HG02973 (cell line): ENCODE measurements at regions not wholly inside any gene's neighbourhood (a gene's known extent, or its start where the extent isn't known, plus 50 kb on each side); places are given as distances from the start of the nearest gene placed in this dataset.
"Not testable (repeated sequence)": the region's sequence is repeated elsewhere in the genome, so short reads cannot be mapped to it uniquely, and the experiment has no call there.

Experiments
- ATAC-seq: cut with Tn5 transposase; IDR thresholded peaks from one replicate; pipeline ENCODE4 v1.9.1; 2021; ENCODE audit warnings: moderate library complexity; ENCODE audit not compliant: unreplicated experiment

DNA sequence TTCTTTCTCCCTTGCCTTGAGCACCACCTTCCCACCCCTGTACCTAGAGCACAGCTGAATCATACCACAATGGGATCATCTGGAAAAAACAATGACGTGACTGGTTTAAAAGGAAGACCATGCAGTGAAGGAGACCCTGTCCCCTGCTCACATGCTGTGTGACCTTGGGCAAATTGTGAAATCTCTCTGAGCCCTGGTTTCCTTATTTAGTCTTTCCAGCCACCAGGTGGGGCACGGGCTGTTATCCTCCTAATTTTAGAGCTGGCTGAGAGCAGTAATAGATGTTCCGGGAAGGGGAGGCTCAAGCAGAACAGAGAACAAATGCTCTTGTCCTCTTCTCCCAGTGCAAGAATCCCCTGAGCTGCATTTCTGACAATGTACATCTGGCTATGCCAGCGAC is 198.3 kb downstream of the RPS24 start:
- no peak for ATAC-seq

DNA sequence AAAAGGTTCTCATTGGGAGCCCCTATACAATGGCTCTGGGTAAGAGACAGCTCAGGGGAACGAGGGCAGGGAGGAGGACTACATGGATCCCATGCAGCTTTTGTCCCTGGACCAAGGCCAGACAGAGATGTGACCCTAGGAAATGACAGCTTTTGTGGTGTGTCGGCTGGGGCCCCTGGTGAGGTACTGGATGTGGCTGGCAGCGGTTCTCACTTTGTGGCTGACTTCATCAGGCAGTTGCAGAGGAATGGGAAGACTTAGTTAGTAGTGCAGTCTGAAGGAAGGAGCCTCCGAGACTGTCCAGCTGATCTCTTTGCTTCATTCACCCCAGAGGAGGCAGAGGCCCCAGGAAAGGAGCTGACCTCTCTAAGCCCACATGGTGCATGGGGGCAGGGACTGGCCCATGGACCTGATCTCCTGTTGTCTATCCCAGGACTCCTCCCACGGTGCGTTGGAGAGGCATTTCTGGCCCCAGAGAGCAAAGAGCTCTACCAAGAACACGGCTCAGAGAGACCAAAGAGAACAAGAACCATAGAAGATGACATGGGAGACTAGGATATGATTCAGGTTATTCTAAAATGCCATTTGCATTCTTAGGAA is 202.9 kb downstream of the RPS24 start:
- no peak for ATAC-seq

DNA sequence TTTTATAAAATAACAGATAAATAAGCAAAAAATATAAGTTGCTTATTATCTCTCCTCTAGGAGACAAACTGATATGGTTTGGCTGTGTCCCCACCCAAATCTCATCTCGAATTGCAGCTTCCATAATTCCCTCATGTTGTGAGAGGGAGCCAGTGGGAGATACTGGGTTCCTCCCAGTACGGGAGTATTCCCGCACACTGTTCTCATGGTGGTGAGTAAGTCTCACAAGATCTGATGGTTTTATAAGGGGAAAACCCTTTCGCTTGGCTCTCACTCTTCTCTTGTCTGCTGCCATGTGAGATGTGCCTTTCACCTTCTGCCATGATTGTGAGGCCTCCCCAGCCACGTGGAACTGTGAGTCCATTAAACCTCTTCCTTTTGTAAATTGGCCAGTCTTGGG is 204.3 kb downstream of the RPS24 start:
- not testable (repeated sequence) for ATAC-seq

DNA sequence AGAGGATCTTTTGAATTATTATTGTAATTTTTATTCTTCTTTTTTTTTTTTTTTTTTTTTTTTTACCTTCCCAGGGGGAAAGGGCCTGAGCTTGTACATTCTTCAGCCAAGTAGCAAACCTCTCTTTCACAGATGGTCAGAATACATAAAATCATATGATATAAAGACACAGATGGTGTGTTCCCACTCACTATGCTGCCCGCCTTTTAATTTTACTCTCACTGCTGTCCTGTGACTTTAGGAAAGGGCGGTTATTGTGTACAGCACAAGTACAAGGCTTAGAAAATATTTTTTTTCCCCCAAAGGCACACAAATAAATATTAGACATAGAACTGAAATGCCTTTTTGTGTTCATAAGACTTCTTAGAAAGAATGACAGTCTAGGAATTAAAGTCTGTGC is 213.6 kb downstream of the RPS24 start:
- ATAC-seq: no peak

DNA sequence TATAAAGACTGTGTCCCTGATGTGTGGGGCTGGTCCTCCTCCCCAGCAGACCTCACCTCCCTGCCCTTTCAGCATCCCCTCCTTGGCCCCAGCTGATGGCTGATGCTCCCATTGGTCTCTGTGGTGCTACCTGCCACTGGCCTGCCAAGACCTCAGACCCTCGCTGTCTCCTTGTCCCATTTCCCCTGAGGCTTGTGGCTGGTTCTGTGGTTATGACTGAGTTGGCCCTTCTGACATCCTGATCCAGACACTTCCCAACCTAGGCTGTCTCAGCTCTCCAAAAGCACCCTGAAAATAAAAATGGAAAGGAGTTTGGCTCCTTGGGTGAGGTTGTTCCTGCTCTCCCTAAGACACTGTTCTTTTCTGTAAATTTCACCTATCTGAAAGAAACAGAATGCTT is 214.2 kb downstream of the RPS24 start:
- ATAC-seq: no peak

DNA sequence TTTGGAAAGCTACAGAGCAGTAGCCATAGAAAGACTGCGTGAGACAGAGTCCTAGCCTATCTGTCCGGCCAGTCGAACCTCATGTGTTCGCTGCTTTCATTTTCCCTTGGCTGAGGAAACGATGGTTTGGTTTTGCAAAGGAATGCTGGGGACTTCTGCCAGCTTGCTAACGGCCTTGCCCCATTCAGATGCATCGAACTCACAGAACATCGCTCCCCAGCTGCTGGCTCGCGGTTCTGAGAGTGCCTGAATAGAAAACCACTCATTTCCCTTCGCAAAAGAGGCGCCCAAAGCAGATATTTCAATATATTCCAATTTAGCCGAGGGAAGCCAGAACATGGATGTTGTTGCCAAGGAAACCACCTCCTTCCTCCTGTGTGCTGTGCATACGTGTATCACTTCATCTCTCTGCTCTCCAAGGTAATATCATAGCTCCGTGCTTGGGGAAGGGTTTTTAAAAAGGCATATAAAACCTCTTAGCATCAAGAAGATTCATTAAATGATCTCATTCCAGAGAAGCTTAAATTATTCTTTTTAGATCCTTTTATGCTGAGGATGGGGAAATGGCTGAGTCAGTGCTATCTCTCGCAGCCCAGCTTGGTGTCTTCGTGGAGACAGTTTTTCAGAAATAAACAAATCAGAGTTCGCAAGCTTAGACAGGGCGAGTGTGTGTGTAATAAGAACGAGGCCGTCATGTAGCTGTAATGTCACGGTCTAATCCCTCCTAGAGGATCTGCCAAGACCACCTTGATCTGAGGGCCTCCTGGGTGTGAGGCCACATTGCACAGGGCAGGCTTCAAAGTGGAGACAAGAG is 215.2 kb downstream of the RPS24 start:
- ATAC-seq: no peak

DNA sequence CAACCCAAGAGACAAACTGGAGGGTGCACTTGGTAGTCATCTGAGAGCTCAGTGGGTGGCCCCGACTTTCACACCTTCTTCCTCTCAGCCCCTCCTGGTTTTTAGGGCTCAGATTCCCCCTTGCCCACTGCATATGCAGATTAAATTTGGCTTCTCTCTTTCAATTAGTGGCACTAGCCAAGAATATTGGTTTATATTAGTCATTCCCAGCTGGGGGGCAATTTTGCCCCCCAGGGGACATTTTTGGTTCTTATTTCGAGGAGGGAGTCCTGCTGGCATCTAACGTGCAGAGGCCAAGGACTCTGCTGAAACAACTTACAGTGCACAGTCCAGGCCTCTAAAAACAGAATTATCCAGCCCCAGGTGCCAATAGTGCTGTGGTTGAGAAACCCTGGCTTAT is 216.0 kb downstream of the RPS24 start:
- ATAC-seq: no peak

DNA sequence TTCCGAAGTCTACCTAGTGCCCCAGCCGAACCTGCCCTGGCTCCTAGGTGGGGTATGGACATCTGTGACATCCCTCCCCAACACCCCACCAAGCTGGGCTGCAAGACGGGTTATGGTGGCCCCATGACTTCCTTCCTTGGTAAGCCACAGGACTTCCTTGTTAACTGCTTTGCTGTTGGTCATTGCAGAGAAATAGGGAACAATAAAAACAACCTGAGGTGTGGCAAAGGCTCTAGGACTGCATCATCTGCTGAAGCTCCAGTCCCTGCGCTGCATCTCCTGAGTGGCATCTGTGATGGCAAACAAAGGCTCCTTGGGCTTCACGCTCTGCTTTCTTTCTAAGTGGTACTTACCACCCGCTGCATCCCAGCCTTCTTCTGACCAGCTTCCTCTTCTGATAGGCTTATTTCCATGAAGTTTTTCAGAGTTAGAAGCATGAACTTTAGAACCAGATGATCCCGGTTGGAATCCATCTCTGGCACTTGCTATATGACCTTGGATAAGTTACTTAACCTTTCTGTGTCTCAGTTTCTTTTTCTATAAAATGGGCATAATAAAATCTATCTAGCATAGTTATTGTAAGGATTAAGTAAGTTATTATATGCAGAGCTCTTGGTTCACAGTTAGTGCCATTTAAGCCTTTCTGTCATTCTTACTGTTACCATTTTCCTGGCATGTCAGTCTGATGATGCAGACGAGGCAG is 216.8 kb downstream of the RPS24 start:
- no peak for ATAC-seq

DNA sequence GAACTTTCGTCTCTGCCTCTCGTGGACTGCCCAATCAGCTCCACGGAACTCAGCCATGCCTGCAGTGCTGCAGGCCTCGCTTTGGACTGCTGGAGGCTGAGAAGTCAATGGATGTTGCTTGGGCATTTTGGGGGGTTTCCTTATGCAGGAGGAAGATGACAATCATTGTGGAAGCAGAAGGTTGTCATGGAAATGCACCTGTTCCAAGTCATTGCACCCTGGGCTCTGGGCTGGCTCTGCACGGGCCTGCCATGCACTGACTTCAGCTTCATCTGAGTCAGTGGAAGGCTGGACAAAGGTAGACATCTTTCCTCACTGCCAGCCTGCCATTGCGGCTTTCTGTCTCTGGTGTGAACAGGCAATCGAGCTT is 217.3 kb downstream of the RPS24 start:
- no peak for ATAC-seq

DNA sequence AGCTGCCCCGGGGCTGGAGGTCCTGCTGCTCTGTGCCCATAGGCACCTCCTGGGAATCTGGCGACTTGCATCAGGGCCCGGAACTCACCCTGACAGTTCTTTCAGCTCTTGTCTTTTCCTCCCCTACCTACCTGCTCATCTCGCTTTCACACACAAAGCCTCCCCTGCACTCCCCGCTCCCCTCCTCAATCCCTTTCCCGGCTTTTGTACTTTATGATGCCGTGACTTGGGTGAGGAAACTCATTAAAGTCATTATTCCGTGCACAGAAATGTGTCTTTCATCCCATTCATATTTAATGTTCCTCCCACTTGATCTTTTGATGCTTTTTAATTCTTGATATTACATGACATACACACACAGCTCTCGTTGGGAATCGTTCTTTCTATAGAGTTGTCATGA is 218.6 kb downstream of the RPS24 start:
- no peak for ATAC-seq

DNA sequence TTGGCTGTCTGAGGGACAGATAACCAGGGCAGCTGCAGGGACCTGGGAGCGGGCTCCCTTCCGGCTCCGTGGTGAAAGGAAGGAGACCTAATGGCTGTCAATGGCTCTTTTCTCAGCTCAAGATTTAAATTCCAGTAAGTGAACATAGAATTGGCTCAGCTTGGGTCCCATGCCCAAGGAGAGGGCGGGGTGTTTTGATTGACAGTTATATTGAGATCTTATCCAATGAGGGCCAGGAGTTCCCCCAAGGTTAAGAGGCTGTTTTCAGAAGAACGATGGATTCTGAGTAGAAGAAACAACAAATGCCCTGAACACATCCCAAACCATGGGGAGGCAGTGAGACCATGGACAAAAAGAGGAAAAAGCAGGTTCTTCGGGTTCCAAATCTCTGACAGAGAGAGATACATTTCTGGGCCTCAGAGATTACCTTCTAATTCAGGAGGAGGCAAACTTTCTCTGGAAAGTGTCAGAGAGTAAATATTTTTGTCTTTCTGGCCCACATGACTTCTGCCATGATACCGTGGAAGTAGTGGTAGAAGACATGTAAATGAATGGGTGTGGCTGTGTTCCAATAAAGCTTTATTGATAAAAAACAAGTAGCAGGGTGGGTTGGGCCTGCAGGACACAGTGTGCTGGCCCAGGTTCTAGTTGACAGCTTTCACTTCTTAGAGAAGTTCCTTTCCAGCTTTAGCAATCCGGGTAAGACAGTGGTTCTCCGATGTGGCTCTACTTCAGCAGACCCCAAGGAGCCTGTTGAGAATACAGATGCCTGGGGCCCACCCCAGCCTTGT is 219.6 kb downstream of the RPS24 start:
- ATAC-seq: no peak

DNA sequence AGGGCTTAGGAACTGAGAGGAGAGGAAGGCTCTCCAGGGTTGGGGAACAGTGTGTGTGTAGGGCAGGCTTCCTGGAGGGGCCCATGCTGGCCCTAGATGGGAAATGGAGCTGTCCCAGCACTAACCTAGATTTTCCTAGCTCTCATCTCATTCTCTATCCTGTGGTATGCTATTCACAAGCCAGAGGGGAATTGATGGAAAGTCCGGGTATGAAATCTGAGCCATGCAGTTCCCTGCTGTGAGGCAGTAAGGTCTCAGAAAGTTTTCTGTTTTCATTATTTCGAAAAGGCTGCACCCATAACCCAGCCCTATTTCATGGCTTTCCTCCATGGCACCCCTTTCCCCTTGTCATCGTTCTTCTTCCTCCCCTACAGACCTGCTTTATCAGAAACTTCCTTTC is 220.3 kb downstream of the RPS24 start:
- ATAC-seq: no peak

DNA sequence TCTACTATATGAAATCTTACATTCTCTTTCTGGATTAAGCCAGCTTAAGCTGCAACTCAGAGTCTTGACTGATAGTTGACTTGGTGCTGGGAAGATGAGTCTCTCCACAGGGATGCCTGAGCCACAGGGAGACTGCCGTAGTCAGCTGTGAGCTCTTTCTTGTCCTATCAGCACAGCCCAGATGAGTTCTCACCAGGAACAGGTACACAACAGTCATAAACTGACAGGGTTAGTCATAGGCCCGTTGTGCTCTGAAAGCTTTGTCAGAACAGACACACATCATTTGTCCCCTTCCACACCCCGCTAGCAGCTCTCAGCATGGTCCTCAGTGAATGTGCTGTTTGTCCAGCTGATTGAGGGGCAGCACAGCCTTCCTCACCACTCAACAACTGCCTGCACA is 221.6 kb downstream of the RPS24 start:
- no peak for ATAC-seq

DNA sequence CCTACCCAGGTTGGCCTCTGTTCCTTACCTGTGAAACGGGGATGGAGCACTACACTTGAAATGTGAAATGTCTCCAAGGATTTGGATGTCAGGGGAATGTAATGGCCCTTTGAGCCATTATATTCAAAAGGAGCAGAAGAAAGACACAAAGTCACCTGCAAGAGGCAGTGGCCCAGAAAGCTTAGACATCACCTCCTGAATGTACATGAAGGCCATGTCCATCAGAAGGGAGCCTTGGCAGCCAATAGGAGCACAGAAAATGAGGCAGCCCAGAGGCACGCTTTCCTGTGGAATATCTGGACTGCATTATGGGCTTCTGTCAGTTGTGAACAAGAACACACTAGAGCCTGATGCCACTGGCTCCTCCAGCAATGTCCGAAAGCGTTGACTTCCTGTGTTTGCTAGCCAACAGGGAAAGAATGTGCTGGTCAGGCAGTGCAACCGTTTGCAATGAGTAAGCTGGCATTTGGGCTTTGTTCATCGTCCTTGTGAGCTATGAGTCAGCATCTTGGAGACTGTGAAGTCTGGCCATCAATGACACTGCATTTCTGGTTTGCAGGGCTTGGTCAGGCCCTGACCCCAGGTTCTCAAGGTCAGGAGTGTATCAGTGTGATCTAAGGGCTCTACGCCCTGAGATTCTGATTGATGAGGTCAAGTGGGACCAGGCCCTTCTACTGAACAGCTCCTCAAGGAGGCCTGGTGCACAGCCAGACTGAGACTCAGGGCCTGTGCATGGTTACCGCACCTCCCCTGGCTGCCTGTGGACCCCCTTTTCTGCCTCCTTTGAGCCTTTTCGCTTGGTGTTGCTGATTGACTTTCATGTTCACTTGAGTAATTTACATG is 222.4 kb downstream of the RPS24 start:
- ATAC-seq: no peak

DNA sequence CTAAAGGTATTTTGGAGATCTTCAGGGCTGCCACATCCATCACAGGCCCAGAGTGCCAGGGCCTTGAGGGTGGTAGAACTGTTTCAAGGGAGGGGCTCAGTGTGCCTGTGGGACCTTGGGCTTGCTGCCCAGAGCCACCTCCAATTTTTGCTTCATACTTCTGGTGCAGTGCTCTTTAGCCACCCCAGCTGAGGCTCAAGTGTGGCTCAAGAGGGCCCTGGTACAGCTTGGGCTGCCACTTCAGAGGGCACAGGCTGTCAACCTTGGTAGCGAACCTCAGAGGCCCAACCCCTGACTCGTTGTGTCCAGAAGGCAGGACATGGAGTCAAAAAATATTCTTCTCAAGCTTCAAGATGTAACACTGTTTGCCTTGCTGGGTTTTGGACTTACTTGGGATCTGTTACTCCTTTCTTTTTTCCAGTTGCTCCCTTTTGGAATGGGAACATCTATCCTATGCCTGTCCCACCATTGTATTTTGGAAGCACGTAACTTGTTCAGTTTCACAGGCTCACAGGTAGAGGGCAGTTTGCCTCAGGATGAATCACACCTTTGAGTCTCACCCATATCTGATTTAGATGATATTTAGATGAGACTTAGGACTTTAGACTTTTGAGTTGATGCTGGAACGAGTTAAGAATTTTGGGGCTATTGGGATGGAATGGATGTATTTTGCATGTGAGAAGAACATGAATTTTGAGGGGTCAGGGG is 224.8 kb downstream of the RPS24 start:
- ATAC-seq: no peak

DNA sequence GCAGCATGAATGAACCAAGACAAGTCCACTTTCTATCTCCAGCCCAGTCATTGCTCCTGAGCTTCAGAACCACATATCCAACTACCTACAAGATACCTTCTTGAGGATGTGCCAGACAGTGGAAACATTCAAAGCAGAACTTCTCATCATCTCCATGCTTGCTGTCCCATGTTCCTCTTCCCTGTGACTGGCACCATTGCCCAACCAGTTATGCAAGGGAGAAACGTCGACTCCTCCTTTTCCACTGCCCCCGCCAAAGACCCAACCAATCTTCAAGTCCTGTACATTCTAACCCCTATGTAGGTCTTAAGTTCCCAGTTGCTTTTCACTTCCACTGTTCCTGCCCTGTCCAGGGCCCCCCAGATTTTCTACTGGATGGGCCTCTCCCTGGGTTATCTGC is 225.7 kb downstream of the RPS24 start:
- no peak for ATAC-seq

DNA sequence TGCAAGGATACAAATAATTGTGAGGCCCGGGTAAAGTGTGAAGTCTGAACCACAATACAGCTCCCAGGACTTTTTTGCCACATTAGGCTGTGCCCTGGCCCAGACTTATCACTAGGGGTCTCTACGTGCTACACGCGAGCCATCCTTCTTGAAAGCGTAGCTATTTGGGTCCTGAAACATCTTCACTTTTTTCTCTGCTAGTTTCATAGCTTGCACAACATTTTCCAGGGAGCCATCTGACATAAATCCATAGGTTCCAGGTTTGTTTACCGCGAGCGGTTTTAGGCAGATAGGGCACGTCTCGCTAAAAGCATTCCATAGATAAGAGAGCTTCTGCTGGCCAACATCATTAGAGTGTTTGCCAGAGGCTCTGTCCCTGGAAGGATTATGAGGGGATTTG is 226.5 kb downstream of the RPS24 start:
- no peak for ATAC-seq

DNA sequence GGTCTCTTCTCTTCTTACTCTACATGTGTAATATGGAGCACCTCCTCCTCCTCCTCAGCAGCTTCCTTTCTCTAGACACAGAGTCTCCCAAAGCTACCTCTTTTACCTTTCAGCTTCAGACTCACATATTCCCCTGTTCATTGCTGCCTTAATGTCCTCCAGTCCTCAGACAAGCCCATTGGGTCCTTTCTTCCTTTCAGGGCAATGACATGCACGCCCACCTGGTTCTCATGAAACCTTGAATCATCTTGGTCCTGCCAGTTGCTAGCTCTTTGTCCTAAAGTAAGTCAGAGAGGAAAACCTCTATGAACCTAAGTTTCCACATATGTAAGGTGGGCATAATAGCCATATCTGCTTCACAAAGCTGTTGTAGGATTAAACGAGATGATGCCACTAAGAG is 227.0 kb downstream of the RPS24 start:
- no peak for ATAC-seq

DNA sequence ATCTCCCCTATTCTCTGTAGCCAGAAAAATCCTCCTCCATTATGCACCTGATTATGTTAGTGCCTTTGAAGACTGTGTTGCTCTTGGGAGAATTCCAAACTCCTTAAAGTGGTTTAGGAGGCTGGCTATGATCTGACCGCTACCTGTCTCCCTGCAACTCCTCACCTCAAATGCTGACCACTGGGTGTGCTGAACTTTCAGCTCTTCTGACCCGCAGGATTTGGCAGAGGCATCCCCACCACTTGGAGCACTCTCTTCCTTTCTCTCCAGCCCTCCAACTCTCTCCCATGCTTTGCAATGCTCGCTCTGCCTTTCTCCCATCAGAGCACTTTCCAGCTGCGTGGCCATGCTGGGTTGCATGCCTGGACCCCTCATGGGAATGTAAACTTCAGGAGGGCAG is 227.6 kb downstream of the RPS24 start:
- ATAC-seq: no peak

DNA sequence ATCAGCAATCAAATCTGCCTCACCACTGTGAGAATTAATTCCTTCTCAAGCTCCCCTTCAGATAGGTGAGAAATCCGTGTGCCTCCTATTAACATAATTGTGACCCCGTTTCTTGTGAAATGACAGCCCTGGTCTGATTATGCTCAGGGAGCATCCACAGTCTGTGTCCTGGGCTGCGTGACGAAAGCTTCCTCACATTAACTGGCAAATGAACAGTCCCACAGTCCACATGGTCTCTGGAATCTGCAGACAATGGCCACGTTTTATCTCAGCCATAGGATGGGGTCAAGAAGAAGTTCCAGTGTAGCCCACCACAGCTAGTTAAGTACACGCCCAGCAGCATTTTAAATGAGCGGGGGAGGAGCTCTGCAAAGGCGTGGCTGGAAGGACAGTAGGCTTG is 229.2 kb downstream of the RPS24 start:
- ATAC-seq: no peak
